ENCODE measurements at regions not wholly inside any gene's neighbourhood (a gene's known extent, or its start where the extent isn't known, plus 50 kb on each side); places are given as distances from the start of the nearest gene placed in this dataset.

DNA sequence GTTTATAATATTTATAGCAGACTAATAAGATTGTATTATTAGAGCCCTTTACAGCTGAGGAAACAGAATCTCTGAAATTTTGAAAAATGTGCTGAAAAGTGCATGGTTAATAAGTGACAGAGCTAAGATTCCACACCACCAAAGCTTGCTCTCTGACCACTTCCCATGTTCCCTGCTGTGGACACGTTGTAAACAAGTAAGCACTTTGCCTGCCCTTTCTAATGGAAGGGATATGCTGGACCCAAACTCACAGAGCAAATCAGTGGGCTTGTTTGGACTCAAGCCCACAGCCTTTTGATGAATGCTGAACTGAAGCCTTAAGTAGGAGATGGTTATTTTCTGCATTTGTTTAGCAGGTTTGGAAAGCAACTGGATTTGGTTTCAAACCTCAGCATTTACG is 214.0 kb upstream of the TMEM72 start:
- Histone ChIP-seq H3K4me1 (ENCODE audit: control insufficient read depth in 2 of 2, insufficient read depth in 2 of 2, low read length in 2 of 2) (no peaks in the 10 kb centered on the region), H3K4me3 (ENCODE audit: low read length in 2 of 2) (no peak overlapping the region), H3K27me3 (ENCODE audit: control insufficient read depth in 2 of 2, insufficient read depth in 1 of 2, low read length in 1 of 2) (no peaks in the 10 kb centered on the region), H3K27ac (ENCODE audit: low read depth in 1 of 2, low read length in 1 of 2) (no peak overlapping the region), H3K36me3 (ENCODE audit: control insufficient read depth in 2 of 2, insufficient read depth in 2 of 2, low read length in 1 of 2) (no peaks in the 10 kb centered on the region), H3K9me3 (ENCODE audit: control insufficient read depth in 2 of 2, insufficient read depth in 1 of 2, low read length in 1 of 2) (no peaks in the 10 kb centered on the region)
- WGBS: 61% methylated on average over 2 of the region's 2 CpGs
- no peak for DNase-seq (ENCODE audit: low read depth in 6 of 9, low spot score in 9 of 9)

DNA sequence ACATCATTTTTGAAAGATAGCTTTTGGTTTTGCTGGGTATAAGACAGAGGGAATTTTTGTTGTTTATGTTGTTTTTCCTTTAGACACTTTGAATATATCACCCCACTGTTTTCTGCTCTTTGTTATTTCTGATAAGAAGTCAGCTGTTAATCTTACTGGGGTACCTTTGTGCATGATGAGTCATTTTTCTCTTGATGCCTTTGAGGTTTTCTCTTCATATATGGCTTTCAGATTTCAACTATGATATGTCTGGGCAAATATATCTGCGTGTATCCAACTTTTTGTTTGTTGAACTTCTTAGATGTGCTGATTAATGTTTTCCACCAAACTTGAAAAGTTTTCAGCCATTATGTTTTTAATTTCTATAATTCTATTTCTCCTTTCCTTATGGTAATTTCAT is 208.6 kb upstream of the TMEM72 start:
- Histone ChIP-seq H3K27ac (ENCODE audit: low read depth in 1 of 2, low read length in 1 of 2) (no peak overlapping the region), H3K4me1 (ENCODE audit: control insufficient read depth in 2 of 2, insufficient read depth in 2 of 2, low read length in 2 of 2) (no peaks in the 10 kb centered on the region), H3K36me3 (ENCODE audit: control insufficient read depth in 2 of 2, insufficient read depth in 2 of 2, low read length in 1 of 2) (no peaks in the 10 kb centered on the region), H3K9me3 (ENCODE audit: control insufficient read depth in 2 of 2, insufficient read depth in 1 of 2, low read length in 1 of 2) (no peaks in the 10 kb centered on the region), H3K27me3 (ENCODE audit: control insufficient read depth in 2 of 2, insufficient read depth in 1 of 2, low read length in 1 of 2) (no peaks in the 10 kb centered on the region), H3K4me3 (ENCODE audit: low read length in 2 of 2) (no peak overlapping the region)
- WGBS: 97% methylated on average over 1 of the region's 1 CpG
- DNase-seq (ENCODE audit: low read depth in 6 of 9, low spot score in 9 of 9): no peak

DNA sequence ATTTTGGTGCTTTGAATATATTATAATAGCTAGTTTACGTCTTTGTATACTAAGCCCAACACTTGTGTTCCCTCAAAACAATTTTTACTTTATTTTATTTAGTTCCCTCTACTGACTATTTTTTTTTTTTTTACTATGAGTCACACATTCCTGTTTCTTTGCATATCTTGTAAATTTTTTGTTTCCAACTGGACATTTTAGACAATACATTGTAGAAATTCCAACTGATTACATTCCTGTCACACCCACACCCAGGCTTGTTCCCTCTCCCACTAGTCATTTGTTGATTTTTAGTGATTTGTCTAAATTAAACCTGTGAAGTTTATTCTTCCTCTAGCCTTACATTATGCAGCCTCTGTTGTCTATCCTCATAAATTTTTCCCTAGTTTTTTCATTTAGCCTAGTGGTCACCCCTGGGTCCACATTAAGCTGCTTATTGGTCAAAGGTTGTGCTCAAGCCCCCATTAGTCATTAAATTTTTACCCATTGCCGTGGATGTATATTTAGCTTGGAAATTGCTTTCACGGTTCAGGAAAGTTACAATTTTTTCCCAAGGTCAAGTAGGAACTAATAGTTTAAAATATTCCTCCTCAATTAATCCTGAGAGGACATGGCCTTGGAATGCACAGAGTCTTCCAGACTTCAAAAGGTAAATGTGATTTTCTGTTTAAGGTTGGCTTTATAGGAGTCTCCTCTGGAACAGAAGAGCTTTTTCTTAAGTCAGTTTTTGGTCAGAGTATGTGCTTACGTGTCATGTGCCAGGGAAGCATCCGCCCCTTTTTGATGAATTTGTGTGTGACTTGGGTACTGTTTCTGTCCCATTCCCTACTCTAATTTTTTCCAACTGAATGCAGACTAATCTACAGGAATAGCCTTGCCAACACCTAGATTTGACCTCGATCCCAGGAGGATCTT is 207.6 kb upstream of the TMEM72 start:
- H3K27me3 ChIP-seq (ENCODE audit: control insufficient read depth in 2 of 2, insufficient read depth in 1 of 2, low read length in 1 of 2): no peaks in the 10 kb centered on the region
- no peaks in the 10 kb centered on the region for H3K4me1 ChIP-seq (ENCODE audit: control insufficient read depth in 2 of 2, insufficient read depth in 2 of 2, low read length in 2 of 2)
- no peak overlapping the region for H3K4me3 ChIP-seq (ENCODE audit: low read length in 2 of 2)
- no peak for DNase-seq (ENCODE audit: low read depth in 6 of 9, low spot score in 9 of 9)
- WGBS: 96% methylated on average over 6 of the region's 6 CpGs
- no peak overlapping the region for H3K27ac ChIP-seq (ENCODE audit: low read depth in 1 of 2, low read length in 1 of 2)
- no peaks in the 10 kb centered on the region for H3K36me3 ChIP-seq (ENCODE audit: control insufficient read depth in 2 of 2, insufficient read depth in 2 of 2, low read length in 1 of 2)
- H3K9me3 ChIP-seq (ENCODE audit: control insufficient read depth in 2 of 2, insufficient read depth in 1 of 2, low read length in 1 of 2): no peaks in the 10 kb centered on the region

GRCh38 chr10:44704616-44705015 is 206.5 kb upstream of the TMEM72 start:
- Histone ChIP-seq H3K27me3 (ENCODE audit: control insufficient read depth in 2 of 2, insufficient read depth in 1 of 2, low read length in 1 of 2) (no peaks in the 10 kb centered on the region), H3K9me3 (ENCODE audit: control insufficient read depth in 2 of 2, insufficient read depth in 1 of 2, low read length in 1 of 2) (no peaks in the 10 kb centered on the region), H3K27ac (ENCODE audit: low read depth in 1 of 2, low read length in 1 of 2) (no peak overlapping the region), H3K4me1 (ENCODE audit: control insufficient read depth in 2 of 2, insufficient read depth in 2 of 2, low read length in 2 of 2) (no peaks in the 10 kb centered on the region), H3K4me3 (ENCODE audit: low read length in 2 of 2) (no peak overlapping the region), H3K36me3 (ENCODE audit: control insufficient read depth in 2 of 2, insufficient read depth in 2 of 2, low read length in 1 of 2) (no peaks in the 10 kb centered on the region)
- no peak for DNase-seq (ENCODE audit: low read depth in 6 of 9, low spot score in 9 of 9)
- WGBS: 100% methylated on average over 1 of the region's 1 CpG

DNA sequence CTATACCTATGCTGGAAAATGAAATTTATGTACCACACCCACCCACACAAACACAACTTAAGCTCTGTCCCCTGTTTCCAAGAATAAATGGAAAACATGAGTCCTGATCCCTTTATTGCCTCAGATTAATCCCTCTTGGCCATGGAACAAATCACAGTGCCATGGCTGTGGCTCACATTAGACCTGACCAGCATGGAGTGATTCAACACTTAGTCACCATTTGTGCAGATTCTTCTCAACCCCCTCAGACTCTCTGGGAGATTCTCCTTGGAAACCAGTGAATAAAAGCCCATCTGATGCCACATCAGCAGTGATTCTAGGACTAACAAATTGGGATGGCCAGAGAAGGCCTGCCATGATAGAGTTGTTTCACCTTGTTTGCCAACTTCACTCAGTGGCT is 204.4 kb upstream of the TMEM72 start:
- DNase-seq (ENCODE audit: low read depth in 6 of 9, low spot score in 9 of 9): no peak
- Histone ChIP-seq H3K27me3 (ENCODE audit: control insufficient read depth in 2 of 2, insufficient read depth in 1 of 2, low read length in 1 of 2) (no peaks in the 10 kb centered on the region), H3K36me3 (ENCODE audit: control insufficient read depth in 2 of 2, insufficient read depth in 2 of 2, low read length in 1 of 2) (no peaks in the 10 kb centered on the region), H3K27ac (ENCODE audit: low read depth in 1 of 2, low read length in 1 of 2) (no peak overlapping the region), H3K4me3 (ENCODE audit: low read length in 2 of 2) (no peak overlapping the region), H3K4me1 (ENCODE audit: control insufficient read depth in 2 of 2, insufficient read depth in 2 of 2, low read length in 2 of 2) (no peaks in the 10 kb centered on the region), H3K9me3 (ENCODE audit: control insufficient read depth in 2 of 2, insufficient read depth in 1 of 2, low read length in 1 of 2) (no peaks in the 10 kb centered on the region)

- no peaks in the 10 kb centered on the region for H3K4me1 ChIP-seq (ENCODE audit: control insufficient read depth in 2 of 2, insufficient read depth in 2 of 2, low read length in 2 of 2)
- H3K9me3 ChIP-seq (ENCODE audit: control insufficient read depth in 2 of 2, insufficient read depth in 1 of 2, low read length in 1 of 2): no peaks in the 10 kb centered on the region
- WGBS: 75% methylated on average over 4 of the region's 4 CpGs
- no peak overlapping the region for H3K27ac ChIP-seq (ENCODE audit: low read depth in 1 of 2, low read length in 1 of 2)
- no peaks in the 10 kb centered on the region for H3K27me3 ChIP-seq (ENCODE audit: control insufficient read depth in 2 of 2, insufficient read depth in 1 of 2, low read length in 1 of 2)
- DNase-seq (ENCODE audit: low read depth in 6 of 9, low spot score in 9 of 9): no peak
- no peak overlapping the region for H3K4me3 ChIP-seq (ENCODE audit: low read length in 2 of 2)
- H3K36me3 ChIP-seq (ENCODE audit: control insufficient read depth in 2 of 2, insufficient read depth in 2 of 2, low read length in 1 of 2): no peaks in the 10 kb centered on the region
Measured at GRCh38 chr10:44713307-44713706, 197.8 kb upstream of the TMEM72 start.

- WGBS: 97% methylated on average over 4 of the region's 4 CpGs
- Histone ChIP-seq H3K9me3 (ENCODE audit: control insufficient read depth in 2 of 2, insufficient read depth in 1 of 2, low read length in 1 of 2) (no peaks in the 10 kb centered on the region), H3K27me3 (ENCODE audit: control insufficient read depth in 2 of 2, insufficient read depth in 1 of 2, low read length in 1 of 2) (no peaks in the 10 kb centered on the region), H3K4me3 (ENCODE audit: low read length in 2 of 2) (no peak overlapping the region), H3K4me1 (ENCODE audit: control insufficient read depth in 2 of 2, insufficient read depth in 2 of 2, low read length in 2 of 2) (no peaks in the 10 kb centered on the region), H3K27ac (ENCODE audit: low read depth in 1 of 2, low read length in 1 of 2) (no peak overlapping the region), H3K36me3 (ENCODE audit: control insufficient read depth in 2 of 2, insufficient read depth in 2 of 2, low read length in 1 of 2) (no peaks in the 10 kb centered on the region)
- no peak for DNase-seq (ENCODE audit: low read depth in 6 of 9, low spot score in 9 of 9)
Measured at GRCh38 chr10:44714451-44714850, 196.7 kb upstream of the TMEM72 start.

- Histone ChIP-seq H3K27ac (ENCODE audit: low read depth in 1 of 2, low read length in 1 of 2) (no peak overlapping the region), H3K4me3 (ENCODE audit: low read length in 2 of 2) (no peak overlapping the region), H3K27me3 (ENCODE audit: control insufficient read depth in 2 of 2, insufficient read depth in 1 of 2, low read length in 1 of 2) (no peaks in the 10 kb centered on the region), H3K36me3 (ENCODE audit: control insufficient read depth in 2 of 2, insufficient read depth in 2 of 2, low read length in 1 of 2) (no peaks in the 10 kb centered on the region), H3K4me1 (ENCODE audit: control insufficient read depth in 2 of 2, insufficient read depth in 2 of 2, low read length in 2 of 2) (no peaks in the 10 kb centered on the region), H3K9me3 (ENCODE audit: control insufficient read depth in 2 of 2, insufficient read depth in 1 of 2, low read length in 1 of 2) (no peaks in the 10 kb centered on the region)
- no peak for DNase-seq (ENCODE audit: low read depth in 6 of 9, low spot score in 9 of 9)
- WGBS: 88% methylated on average over 5 of the region's 5 CpGs
Measured at GRCh38 chr10:44715136-44715535, 196.0 kb upstream of the TMEM72 start.

DNA sequence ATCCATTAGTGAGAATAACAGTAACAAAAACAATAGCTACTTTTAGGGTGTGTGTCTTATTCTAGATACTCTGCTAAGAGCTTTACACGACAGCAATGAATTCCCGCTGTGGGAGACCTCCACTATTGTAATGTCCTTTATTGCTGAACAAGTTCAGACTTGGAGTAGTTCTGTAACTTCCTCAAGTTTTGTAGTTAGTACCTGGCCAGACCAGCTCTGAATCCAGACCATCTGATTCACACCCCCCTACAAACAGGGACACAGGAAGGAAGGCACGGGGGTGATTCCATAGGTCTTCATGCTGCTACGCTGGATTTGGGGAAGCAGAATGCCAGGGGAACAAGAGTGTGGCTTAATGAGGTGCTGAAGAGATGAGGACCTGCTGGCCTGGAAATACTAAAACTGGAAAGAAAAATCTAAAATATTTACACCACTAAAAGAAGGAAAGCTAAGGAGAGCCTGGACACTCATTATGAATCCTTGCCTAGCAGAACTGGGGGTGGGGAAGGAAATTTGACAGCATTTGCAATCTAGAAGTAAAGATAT is 194.6 kb upstream of the TMEM72 start:
- no peak for DNase-seq (ENCODE audit: low read depth in 6 of 9, low spot score in 9 of 9)
- Histone ChIP-seq H3K27ac (ENCODE audit: low read depth in 1 of 2, low read length in 1 of 2) (no peak overlapping the region), H3K9me3 (ENCODE audit: control insufficient read depth in 2 of 2, insufficient read depth in 1 of 2, low read length in 1 of 2) (no peaks in the 10 kb centered on the region), H3K36me3 (ENCODE audit: control insufficient read depth in 2 of 2, insufficient read depth in 2 of 2, low read length in 1 of 2) (no peaks in the 10 kb centered on the region), H3K4me1 (ENCODE audit: control insufficient read depth in 2 of 2, insufficient read depth in 2 of 2, low read length in 2 of 2) (no peaks in the 10 kb centered on the region), H3K4me3 (ENCODE audit: low read length in 2 of 2) (no peak overlapping the region), H3K27me3 (ENCODE audit: control insufficient read depth in 2 of 2, insufficient read depth in 1 of 2, low read length in 1 of 2) (no peaks in the 10 kb centered on the region)
- 90% methylated on average over 4 of the region's 4 CpGs for WGBS

All from thymus (tissue), 11 donors.